A673 (cell line): ENCODE measurements at regions not wholly inside any gene's neighbourhood (a gene's known extent, or its start where the extent isn't known, plus 50 kb on each side); places are given as distances from the start of the nearest gene placed in this dataset.

Source experiments
- EZH2 ChIP-seq: fragments of 200-600 bp; sonication (generic); IDR thresholded peaks from 2 replicates; pipeline ENCODE4 v1.6.1; 2017; ENCODE audit warnings: borderline replicate concordance, low read depth, mild to moderate bottlenecking, mixed read lengths, antibody characterized with exemption, low read length; ENCODE audit not compliant: poor library complexity, severe bottlenecking
- TF ChIP-seq, protein P1 (sequence below): fragments of 300-800, 200-600 bp; sonication (generic); conservative IDR thresholded peaks from 2 replicates; pipeline ENCODE4 v1.5.1; 2017; ENCODE audit warnings: low read depth, mild to moderate bottlenecking, antibody characterized with exemption, low read length, moderate library complexity, mixed read lengths

DNA sequence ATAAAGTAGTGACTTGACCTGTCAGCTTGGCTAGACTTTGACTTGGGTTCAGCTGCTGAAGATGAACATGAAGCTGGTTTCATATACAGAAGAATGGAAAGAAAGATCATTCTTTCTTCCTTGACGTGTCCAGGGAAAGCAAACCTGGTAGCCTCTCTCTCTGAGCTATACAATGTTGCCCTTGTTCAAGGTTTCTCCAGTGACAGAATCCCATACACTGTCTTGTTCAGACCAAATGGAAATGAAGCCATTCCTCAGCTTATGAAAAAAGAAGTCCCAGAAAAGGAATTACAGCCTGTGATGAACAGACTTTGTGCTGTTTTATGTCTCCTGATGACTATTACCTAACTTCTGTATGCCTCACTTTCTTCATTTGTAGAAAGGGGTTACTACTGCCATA lies 349.8 kb upstream of the KLF4 start:
- TF ChIP-seq EZH2 = no peak
- TF ChIP-seq, protein P1, sequence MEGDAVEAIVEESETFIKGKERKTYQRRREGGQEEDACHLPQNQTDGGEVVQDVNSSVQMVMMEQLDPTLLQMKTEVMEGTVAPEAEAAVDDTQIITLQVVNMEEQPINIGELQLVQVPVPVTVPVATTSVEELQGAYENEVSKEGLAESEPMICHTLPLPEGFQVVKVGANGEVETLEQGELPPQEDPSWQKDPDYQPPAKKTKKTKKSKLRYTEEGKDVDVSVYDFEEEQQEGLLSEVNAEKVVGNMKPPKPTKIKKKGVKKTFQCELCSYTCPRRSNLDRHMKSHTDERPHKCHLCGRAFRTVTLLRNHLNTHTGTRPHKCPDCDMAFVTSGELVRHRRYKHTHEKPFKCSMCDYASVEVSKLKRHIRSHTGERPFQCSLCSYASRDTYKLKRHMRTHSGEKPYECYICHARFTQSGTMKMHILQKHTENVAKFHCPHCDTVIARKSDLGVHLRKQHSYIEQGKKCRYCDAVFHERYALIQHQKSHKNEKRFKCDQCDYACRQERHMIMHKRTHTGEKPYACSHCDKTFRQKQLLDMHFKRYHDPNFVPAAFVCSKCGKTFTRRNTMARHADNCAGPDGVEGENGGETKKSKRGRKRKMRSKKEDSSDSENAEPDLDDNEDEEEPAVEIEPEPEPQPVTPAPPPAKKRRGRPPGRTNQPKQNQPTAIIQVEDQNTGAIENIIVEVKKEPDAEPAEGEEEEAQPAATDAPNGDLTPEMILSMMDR = no peak
